Aorta (tissue), 5 donors: ENCODE measurements at regions not wholly inside any gene's neighbourhood (a gene's known extent, or its start where the extent isn't known, plus 50 kb on each side); places are given as distances from the start of the nearest gene placed in this dataset.
"Not testable (repeated sequence)": the region's sequence is repeated elsewhere in the genome, so short reads cannot be mapped to it uniquely, and the experiment has no call there.

ENCODE experiments used
- ATAC-seq: fragments of 200-7000 bp; cut with Tn5 transposase; one replicate; pipeline ENCODE4 v1.9.1; 2022; ENCODE audit warnings: moderate library complexity; ENCODE audit not compliant: low FRiP score
- DNase-seq, 2 donors: peaks; one replicate each; pipeline ENCODE4 v3.0.0-alpha.2; 2020
- H3K27ac ChIP-seq, 2 donors: one replicate each; pipeline ENCODE4 v1.5.1; 2013; ENCODE audit warnings: low read length in 2 of 2, mild to moderate bottlenecking in 2 of 2, moderate library complexity in 2 of 2, control low read depth in 1 of 2, inconsistent platforms in 1 of 2, low read depth in 1 of 2
- H3K27me3 ChIP-seq, 2 donors: one replicate each; pipeline ENCODE4 v1.6.1; 2013; ENCODE audit warnings: control low read depth in 1 of 2, low read length in 1 of 2, mild to moderate bottlenecking in 1 of 2, moderate library complexity in 1 of 2; ENCODE audit not compliant: insufficient read depth in 2 of 2, control insufficient read depth in 1 of 2
- H3K36me3 ChIP-seq, 2 donors: one replicate each; pipeline ENCODE4 v1.6.1; 2013; ENCODE audit warnings: control low read depth in 1 of 2, low read length in 1 of 2, mild to moderate bottlenecking in 1 of 2; ENCODE audit not compliant: insufficient read depth in 2 of 2, control insufficient read depth in 1 of 2
- H3K4me1 ChIP-seq, 2 donors: one replicate each; pipeline ENCODE4 v1.6.1; 2013; ENCODE audit warnings: low read length in 2 of 2, control low read depth in 1 of 2, mild to moderate bottlenecking in 1 of 2, moderate library complexity in 1 of 2; ENCODE audit not compliant: insufficient read depth in 2 of 2, control insufficient read depth in 1 of 2
- H3K4me3 ChIP-seq, 2 donors: one replicate each; pipeline ENCODE4 v1.5.1; 2013; ENCODE audit warnings: low read length in 2 of 2, control low read depth in 1 of 2, mild to moderate bottlenecking in 1 of 2
- H3K9me3 ChIP-seq: one replicate; pipeline ENCODE4 v1.6.1; 2013; ENCODE audit warnings: mild to moderate bottlenecking, low read length; ENCODE audit not compliant: control insufficient read depth
- WGBS, 2 donors: extraction: QIAGEN DNeasy Blood & Tissue Kit; methylation state at CpG; one replicate each; pipeline ENCODE4 v1.1.7; 2013; 5-methylcytosine and 5-hydroxymethylcytosine counted together
- intact Hi-C, 2 donors: fragments of 100-400 bp; cut with DNase I; formaldehyde crosslinking; loops; one replicate each; pipeline versions ENCODE4 v1.14.2 to v1.15.0; 2022
- donor health status: healthy with polysubstance abuse.
- donor health status: Bipolar disorder and iron deficiency.
- donor health status: DM: no; HTN: no; CAD: no.
- donor health status: DM: no; HTN: no; CAD: no.
- donor health status: DM: yes; HTN: yes; CAD: no.

- peaks cover 1% of the 10 kb centered on the region for H3K9me3 ChIP-seq
- no peaks in the 10 kb centered on the region for H3K36me3 ChIP-seq
- intact Hi-C loops = no loop called here
- ATAC-seq = no peak
- no peaks in the 10 kb centered on the region for H3K4me1 ChIP-seq
- no peaks in the 10 kb centered on the region for H3K27me3 ChIP-seq
- 92 to 99% methylated on average over 4 of the region's 4 CpGs for WGBS, 2 donors
- no peak overlapping the region for H3K4me3 ChIP-seq
- DNase-seq = no peak
- no peak overlapping the region for H3K27ac ChIP-seq
Observed at GRCh38 chr11:39341461-39341860, 2118.0 kb downstream of the LRRC4C start.

GRCh38 chr11:39333006-39333405 lies 2126.4 kb downstream of the LRRC4C start:
- intact Hi-C loops, H3K4me3 ChIP-seq, H3K36me3 ChIP-seq, H3K9me3 ChIP-seq, H3K27me3 ChIP-seq, ATAC-seq, H3K4me1 ChIP-seq, H3K27ac ChIP-seq, DNase-seq: not testable (repeated sequence)
- WGBS, 2 donors = 81 to 91% methylated on average over 16 to 21 of the region's 21 CpGs

- no peaks in the 10 kb centered on the region for H3K4me1 ChIP-seq
- no peaks in the 10 kb centered on the region for H3K9me3 ChIP-seq
- DNase-seq (no peak), ATAC-seq (no peak)
- H3K27me3 ChIP-seq = no peaks in the 10 kb centered on the region
- H3K36me3 ChIP-seq = no peaks in the 10 kb centered on the region
- WGBS, 2 donors = 7 to 11% methylated on average over 6 of the region's 6 CpGs
- intact Hi-C loops = no loop called here
- no peak overlapping the region for H3K27ac ChIP-seq
- no peak overlapping the region for H3K4me3 ChIP-seq
Observed at GRCh38 chr11:39327302-39327701, 2132.2 kb downstream of the LRRC4C start.

DNA sequence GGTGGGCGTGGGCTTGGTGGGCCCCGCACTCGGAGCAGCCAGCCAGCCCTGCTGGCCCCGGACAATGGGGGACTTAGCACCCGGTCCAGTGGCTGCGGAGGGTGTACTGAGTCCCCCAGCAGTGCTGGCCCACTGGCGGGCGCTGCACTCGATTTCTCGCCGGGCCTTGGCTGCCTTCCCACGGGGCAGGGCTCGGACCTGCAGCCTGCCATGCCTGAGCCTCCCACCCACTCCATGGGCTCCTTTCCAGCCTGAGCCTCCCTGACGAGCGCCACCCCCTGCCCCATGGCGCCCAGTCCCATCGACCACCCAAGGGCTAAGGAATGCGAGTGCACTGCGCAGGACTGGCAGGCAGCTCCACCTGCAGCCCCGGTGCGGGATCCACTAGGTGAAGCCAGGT lies 2147.6 kb downstream of the LRRC4C start:
- DNase-seq, intact Hi-C loops, H3K9me3 ChIP-seq, H3K36me3 ChIP-seq, ATAC-seq, H3K4me1 ChIP-seq, H3K4me3 ChIP-seq, H3K27me3 ChIP-seq, H3K27ac ChIP-seq: not testable (repeated sequence)
- 96 to 99% methylated on average over 15 to 21 of the region's 21 CpGs for WGBS, 2 donors

DNA sequence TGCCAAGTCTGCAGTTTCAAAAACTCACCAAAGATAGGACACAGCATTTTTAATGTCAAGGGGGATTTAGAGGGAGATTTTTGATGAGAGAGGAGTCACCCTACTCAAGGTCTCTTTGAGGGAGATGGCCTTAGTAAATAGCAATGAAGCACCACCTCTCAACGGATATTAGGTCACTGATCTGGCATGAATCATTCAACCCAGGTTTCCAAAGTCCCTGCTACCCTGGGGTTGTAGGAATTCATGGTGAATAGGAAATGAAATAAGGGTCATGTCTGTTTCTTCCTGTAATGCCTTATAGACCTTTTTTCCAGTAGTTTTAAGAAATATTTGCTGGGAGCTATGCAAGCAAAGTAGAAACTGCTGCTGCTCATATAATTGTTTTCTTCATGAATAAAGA lies 2154.9 kb downstream of the LRRC4C start:
- Histone ChIP-seq H3K27ac (no peak overlapping the region), H3K4me1 (peaks cover 0 to 5% of the 10 kb centered on the region in 2 donors), H3K4me3 (no peak overlapping the region), H3K27me3 (no peaks in the 10 kb centered on the region), H3K9me3 (no peaks in the 10 kb centered on the region), H3K36me3 (no peaks in the 10 kb centered on the region)
- ATAC-seq (no peak), DNase-seq (no peak)
- intact Hi-C loops = no loop called here
- WGBS, 2 donors = 55 to 56% methylated on average over 1 of the region's 1 CpG

DNA sequence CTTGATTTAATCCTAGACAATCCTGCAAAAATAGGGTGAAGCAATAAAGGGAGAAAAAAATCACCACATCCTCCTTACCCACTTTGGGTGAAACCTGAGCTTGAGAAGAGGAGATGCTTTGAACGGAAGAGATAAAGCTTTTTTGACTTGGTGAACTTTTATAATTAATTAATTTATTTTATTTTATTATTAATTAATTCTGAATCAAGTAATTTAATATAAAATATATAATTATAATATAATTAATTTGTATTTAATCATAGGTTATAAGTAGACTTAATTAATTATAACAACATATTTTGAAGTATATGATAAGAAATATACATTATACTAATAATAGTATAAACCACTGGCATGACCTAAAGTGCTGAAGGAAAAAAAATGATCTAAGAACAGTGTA lies 2164.8 kb downstream of the LRRC4C start:
- H3K9me3 ChIP-seq = no peaks in the 10 kb centered on the region
- H3K4me3 ChIP-seq = no peak overlapping the region
- intact Hi-C loops = no loop called here
- no peaks in the 10 kb centered on the region for H3K4me1 ChIP-seq
- ATAC-seq (no peak), DNase-seq (no peak)
- H3K27me3 ChIP-seq = no peaks in the 10 kb centered on the region
- no peak overlapping the region for H3K27ac ChIP-seq
- H3K36me3 ChIP-seq = no peaks in the 10 kb centered on the region
- WGBS, 2 donors = 89 to 91% methylated on average over 1 of the region's 1 CpG

- ATAC-seq = no peak
- Histone ChIP-seq H3K27me3 (no peaks in the 10 kb centered on the region), H3K4me1 (no peaks in the 10 kb centered on the region), H3K4me3 (no peak overlapping the region), H3K36me3 (no peaks in the 10 kb centered on the region), H3K9me3 (no peaks in the 10 kb centered on the region), H3K27ac (no peak overlapping the region)
- WGBS, 2 donors = 70 to 75% methylated on average over 4 of the region's 4 CpGs
- intact Hi-C loops = no loop called here
- no peak for DNase-seq
Observed at GRCh38 chr11:39288011-39288410, 2171.4 kb downstream of the LRRC4C start.

- Histone ChIP-seq H3K36me3 (no peaks in the 10 kb centered on the region), H3K4me1 (no peaks in the 10 kb centered on the region), H3K27ac (no peak overlapping the region), H3K27me3 (no peaks in the 10 kb centered on the region), H3K9me3 (no peaks in the 10 kb centered on the region), H3K4me3 (no peak overlapping the region)
- ATAC-seq (no peak), DNase-seq (no peak)
- 6 to 10% methylated on average over 3 of the region's 3 CpGs for WGBS, 2 donors
- intact Hi-C loops = no loop called here
Observed at GRCh38 chr11:39268176-39268690, 2191.2 kb downstream of the LRRC4C start.

DNA sequence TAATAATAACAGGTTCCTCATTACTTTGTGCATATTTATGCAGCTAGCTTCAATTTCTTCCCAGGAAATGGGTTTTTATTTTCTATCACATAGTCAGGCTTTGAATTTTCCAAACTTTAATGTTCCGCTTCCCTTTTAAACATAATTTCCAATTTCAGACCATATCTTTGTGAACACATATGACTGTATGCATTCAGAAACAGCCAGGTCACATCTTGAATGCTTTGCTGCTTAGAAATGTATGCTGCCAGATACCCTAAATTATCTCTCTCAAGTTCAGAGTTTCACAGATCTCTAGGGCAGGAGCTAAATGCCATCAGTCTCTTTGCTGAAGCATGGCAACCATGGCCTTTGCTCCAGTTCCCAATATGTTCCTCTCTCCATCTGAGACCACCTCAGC lies 2203.8 kb downstream of the LRRC4C start:
- H3K4me1 ChIP-seq = no peaks in the 10 kb centered on the region
- H3K9me3 ChIP-seq = peaks cover 6% of the 10 kb centered on the region
- no peak overlapping the region for H3K27ac ChIP-seq
- intact Hi-C loops = no loop called here
- ATAC-seq = no peak
- no peak overlapping the region for H3K4me3 ChIP-seq
- H3K36me3 ChIP-seq = no peaks in the 10 kb centered on the region
- H3K27me3 ChIP-seq = no peaks in the 10 kb centered on the region
- WGBS, 2 donors = 97 to 98% methylated on average over 1 of the region's 1 CpG
- no peak for DNase-seq
